Hematopoietic multipotent progenitor cell (in vitro differentiated cells): ENCODE measurements at regions not wholly inside any gene's neighbourhood (a gene's known extent, or its start where the extent isn't known, plus 50 kb on each side); places are given as distances from the start of the nearest gene placed in this dataset.

Experiments
- DNase-seq, 3 donors: peaks; one replicate each; pipeline ENCODE4 v3.0.0-alpha.2; 2011 to 2015; ENCODE audit warnings: low read depth in 2 of 3, low spot score in 2 of 3

DNA sequence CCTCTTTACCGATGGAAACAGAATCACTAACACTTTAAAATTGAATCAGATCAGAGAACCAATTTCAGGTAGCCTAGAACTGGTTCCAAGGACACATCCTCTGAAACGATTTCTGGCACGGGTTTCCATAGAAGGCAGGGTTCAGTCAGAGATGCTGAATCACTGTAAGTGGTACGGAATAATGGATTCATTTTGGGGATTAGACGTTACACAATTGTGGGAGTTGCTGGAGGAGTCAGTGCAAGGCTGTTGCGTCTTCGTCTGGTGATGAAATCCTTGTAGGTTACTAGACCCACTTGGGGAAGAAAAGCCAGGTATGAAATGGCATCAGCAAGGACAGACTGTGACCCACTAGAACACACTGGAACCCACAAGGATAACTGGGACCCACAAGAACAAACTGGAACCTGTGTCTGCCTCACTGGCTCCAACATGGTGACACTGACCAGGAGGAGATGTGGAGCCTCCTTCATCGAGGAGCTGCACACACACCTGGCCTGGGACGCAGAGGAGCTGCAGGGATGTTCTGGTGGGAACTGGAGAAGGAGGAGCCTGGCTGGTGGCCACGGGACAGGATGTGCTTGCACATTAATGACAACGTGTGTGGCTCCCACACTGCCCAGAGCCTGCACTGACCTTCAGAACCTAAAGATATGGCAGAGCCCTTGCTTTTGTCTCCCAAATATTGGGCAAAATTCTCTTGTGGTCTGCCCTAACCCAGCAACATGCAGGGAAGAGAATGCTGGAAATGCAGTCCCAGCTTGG, 105.1 kb downstream of the TRAPPC11 start:
- DNase-seq: no peak

DNA sequence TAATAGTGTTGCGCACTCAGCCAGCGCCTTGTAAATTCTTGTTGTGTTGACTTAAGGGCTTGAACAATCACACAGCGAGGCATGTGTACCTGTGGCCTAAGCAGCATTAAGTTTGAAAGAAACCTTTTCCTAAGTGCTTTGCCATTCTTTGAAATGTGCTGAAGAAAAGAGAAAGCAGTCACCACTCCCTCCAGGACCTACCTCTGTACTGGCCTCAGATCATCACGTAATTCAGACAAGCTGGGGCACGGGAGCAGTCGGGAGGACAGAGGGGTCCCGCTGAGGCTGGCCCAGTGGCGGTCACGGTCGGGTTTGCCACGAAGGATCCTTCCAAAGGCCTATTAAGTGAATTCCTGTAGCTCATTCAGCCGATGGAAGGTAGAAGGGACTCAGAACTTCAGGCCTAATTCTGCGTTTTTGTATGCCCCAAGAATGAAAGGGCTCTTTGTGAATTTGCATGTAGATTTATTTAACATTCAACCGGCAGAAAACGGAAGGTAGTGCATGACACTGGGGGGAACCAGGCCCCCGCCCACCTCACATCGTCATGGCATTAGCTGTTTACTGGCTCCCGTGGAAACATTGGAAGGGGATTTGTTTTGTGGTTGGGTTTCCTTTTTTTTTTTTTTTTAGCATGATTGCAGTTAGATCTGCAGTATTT, 106.3 kb downstream of the TRAPPC11 start:
- peak in 2 of 3 donors; percentile 74 to 91 for DNase-seq

GRCh38 chr4:183766140-183766539, 107.0 kb downstream of the TRAPPC11 start:
- DNase-seq: no peak

DNA sequence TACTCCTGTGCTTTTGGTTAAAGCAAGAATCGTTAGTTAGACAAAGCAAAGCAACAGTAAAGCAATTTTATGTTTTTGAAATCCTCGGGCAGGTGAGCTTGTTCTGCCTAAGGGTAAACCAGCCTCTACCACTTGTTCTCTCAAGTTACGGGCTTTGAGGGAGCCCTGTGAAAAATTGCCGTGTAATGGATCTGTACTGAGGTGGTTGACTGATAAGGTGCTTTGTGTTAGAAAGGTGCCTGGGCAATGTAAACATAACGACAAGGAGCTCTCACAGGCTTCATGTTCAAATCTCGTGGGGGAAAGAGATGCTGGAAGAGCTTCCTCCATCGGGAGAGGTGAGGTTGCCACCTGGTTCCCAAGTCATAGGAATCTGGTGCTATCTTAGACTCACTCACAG, 111.8 kb downstream of the TRAPPC11 start:
- DNase-seq: no peak

DNA sequence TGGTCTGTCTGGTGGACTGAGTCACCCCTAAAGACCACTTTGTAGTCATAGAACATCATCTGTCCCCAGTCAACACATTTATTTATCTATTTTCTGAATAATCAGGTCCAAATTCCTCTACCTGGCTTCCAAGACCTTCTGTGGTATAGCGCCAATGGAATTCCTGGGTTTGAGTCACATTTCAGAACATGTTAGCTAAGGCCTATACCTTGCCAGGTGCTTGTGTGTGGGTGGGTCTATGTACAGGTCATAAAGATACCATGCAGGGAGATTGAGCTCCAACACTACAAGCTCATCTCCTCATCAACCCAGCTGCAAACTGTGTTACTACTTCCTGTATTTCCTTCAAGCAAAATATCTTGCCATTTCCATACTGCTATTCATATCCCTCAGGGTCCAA, 113.3 kb downstream of the TRAPPC11 start:
- DNase-seq: no peak

GRCh38 chr4:183773790-183774189, 114.7 kb downstream of the TRAPPC11 start:
- DNase-seq: no peak

- DNase-seq: no peak
Observed at GRCh38 chr4:183783306-183783705, 121.8 kb upstream of the STOX2 start.

- no peak for DNase-seq
Observed at GRCh38 chr4:183783991-183784553, 121.0 kb upstream of the STOX2 start.

- DNase-seq: no peak
Observed at GRCh38 chr4:183788308-183788905, 116.7 kb upstream of the STOX2 start.

GRCh38 chr4:183789657-183790056, 115.5 kb upstream of the STOX2 start:
- no peak for DNase-seq

DNA sequence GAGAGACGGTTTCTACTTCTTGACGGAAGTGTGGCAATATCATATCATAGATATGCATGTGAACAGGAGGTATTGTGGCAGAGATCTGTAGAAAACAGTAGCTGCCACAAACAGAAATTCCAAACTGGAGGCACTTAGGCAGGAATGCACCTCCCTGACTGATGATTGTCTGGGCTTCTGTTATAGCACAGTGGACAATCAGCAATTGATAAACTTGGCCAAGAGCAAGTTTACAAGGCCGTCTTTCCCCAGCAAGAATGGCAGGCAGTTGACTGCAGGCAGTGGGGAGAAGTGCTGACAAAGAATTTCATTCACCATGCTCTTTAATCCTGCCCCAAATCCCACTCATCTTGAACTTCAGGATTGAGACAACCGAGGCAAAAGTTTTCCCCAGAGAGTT, 114.4 kb upstream of the STOX2 start:
- no peak for DNase-seq

GRCh38 chr4:183797011-183797444, 108.1 kb upstream of the STOX2 start:
- peak in 2 of 3 donors; percentile 37 to 44 for DNase-seq

DNA sequence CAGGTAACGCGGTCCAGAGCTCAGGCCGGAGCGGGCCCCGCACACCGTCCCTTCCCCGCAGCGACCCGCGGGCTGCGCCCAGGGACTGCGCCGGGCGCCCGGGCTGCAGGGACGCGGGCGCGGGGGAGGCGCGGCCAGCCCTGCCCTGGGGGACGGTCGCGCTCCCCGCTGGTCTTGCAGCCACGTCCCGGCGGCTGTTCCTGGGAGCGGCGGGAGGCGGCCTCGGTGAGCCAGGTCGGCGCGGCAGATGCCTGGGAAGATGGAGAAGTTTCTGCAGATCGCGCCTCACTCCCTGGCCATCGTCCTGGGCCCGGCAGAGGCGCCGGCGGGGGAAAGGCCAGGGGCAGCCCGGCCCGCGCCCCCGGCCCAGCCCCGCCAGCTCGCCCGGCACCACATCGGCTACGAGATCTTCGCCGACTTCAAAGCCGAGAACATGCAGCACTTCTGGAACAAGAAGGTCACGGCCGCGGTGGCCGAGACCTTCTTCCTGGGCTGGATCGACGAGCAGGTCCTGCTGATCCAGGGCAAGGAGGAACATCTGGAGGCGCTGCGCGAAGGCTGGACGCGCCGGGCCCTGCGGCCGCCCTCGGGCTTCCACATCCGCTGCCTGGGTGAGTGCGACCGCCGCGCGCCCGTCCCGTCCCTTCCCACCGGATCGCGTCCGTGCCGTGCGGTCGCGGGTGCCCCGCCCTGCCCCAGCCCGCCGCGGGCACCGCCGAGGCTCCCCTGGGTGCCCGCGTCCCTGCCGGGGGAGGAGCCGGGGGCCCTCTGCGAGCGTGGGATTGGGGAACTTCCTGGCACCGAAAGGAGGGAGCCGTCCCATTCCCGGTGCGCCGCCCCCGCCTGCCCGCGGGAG, 107.4 kb upstream of the STOX2 start:
- peak in 2 of 3 donors; percentile 18 to 26 for DNase-seq

DNA sequence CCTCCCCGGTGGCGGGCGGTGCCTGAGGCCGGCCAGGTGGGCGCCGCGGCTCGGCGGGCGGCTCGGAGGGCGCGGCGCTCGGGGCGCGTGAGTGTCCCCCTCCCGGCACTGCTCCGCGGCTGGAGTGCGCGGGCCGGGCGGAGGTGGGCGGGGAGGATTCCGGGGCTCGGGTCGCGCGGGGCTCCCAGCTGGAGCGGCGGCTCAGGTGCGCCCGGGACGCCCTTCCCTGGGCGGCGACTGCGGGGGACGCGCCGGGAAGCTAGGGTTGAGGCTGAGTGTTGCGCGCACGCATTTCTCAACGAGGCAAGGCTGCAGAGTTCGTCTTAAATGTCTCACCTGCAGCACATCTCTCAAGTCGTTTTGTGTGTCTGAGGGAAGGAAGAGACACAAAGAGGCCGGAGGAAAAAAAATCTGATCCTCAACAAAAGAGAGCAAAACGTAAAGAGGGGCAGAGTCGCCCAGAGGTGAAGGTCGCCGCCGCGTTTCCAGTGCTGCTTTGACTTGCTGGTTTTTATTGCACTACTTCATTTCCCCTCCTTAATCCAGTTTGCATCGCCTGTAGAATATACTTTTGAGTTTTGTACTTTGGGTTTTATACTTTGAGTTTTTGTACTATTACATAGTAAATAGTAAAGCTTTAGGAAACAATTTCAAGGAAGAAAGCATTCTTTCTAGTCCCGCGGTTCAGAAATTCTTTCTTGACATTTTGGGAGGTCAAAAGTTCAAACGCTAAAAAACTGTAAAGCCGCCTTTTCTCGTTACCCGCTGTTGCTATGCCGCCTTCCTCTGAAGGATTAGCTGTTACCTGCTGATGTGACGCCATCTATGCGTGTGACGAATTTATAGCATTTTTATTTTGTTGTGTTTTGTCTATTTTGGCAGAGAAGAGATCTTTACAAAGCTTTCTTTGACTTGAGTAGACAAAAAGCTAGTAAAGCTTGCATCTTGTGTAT, 106.5 kb upstream of the STOX2 start:
- peak in 2 of 3 donors; percentile 29 to 51 for DNase-seq

- DNase-seq: no peak
Observed at GRCh38 chr4:183801457-183802165, 103.5 kb upstream of the STOX2 start.

- DNase-seq: no peak
Observed at GRCh38 chr4:183806341-183806740, 98.8 kb upstream of the STOX2 start.

GRCh38 chr4:183807420-183808096, 97.5 kb upstream of the STOX2 start:
- no peak for DNase-seq

DNA sequence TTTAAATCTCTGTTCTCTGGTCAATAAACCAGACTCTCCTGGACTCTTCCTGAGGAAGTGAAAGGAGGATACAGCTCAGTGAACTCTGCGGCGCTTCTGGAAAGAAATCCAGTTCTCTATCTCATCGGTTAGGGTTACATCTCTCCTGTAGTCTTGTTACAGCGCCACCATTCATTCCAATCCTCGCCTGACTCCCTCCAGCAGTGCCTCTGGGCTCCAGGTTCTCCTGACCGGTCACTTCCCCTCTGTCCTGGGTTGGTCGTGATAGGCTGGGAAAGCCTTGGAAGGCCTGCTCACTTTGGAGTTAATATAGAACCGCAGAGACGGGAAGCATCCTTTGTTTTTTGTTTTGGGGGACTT, 97.0 kb upstream of the STOX2 start:
- no peak for DNase-seq
